ENCODE measurements at regions not wholly inside any gene's neighbourhood (a gene's known extent, or its start where the extent isn't known, plus 50 kb on each side); places are given as distances from the start of the nearest gene placed in this dataset.
"Not testable (repeated sequence)": the region's sequence is repeated elsewhere in the genome, so short reads cannot be mapped to it uniquely, and the experiment has no call there.

DNA sequence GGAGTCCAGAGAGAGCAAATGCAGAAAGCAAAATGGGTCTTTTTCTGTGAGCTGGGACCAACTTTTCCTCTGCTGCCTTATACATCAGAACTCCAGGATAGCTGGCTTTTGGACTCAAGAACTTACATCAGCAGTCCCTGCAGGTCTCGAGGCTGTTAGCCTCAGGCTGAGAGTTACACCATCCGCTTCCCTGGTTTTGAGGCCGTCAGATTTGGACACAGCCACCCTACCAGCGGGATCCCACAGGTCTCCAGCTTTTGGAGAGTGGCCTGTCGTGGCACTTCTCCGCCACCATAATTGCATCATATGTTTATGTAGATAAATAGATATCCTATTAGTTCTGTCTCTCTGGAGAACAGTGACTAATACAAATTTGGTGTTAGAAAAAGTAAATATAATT is 64.2 kb downstream of the TRIL start (continued):
- TF ChIP-seq, protein P1, sequence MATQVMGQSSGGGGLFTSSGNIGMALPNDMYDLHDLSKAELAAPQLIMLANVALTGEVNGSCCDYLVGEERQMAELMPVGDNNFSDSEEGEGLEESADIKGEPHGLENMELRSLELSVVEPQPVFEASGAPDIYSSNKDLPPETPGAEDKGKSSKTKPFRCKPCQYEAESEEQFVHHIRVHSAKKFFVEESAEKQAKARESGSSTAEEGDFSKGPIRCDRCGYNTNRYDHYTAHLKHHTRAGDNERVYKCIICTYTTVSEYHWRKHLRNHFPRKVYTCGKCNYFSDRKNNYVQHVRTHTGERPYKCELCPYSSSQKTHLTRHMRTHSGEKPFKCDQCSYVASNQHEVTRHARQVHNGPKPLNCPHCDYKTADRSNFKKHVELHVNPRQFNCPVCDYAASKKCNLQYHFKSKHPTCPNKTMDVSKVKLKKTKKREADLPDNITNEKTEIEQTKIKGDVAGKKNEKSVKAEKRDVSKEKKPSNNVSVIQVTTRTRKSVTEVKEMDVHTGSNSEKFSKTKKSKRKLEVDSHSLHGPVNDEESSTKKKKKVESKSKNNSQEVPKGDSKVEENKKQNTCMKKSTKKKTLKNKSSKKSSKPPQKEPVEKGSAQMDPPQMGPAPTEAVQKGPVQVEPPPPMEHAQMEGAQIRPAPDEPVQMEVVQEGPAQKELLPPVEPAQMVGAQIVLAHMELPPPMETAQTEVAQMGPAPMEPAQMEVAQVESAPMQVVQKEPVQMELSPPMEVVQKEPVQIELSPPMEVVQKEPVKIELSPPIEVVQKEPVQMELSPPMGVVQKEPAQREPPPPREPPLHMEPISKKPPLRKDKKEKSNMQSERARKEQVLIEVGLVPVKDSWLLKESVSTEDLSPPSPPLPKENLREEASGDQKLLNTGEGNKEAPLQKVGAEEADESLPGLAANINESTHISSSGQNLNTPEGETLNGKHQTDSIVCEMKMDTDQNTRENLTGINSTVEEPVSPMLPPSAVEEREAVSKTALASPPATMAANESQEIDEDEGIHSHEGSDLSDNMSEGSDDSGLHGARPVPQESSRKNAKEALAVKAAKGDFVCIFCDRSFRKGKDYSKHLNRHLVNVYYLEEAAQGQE (IDR thresholded peaks at IDR 0.05; ENCODE audit: low read depth, low read length) = no peak
- no peak for TF ChIP-seq SIN3A (IDR thresholded peaks at IDR 0.05; ENCODE audit: borderline replicate concordance, low read depth, low read length)
- TF ChIP-seq MEF2A (IDR thresholded peaks at IDR 0.05; ENCODE audit: borderline replicate concordance, low read depth) = no peak
- no peak for TF ChIP-seq FOXM1 (IDR thresholded peaks at IDR 0.05; ENCODE audit: low read depth)
- TF ChIP-seq FOXJ3 (CRISPR knock-in tag; IDR thresholded peaks at IDR 0.05) = no peak
- TF ChIP-seq RXRA (IDR thresholded peaks at IDR 0.05; ENCODE audit: borderline replicate concordance, low read depth) = no peak
- TF ChIP-seq GATA2 (CRISPR knock-in tag; IDR thresholded peaks at IDR 0.05) = no peak
- TF ChIP-seq, protein P2, sequence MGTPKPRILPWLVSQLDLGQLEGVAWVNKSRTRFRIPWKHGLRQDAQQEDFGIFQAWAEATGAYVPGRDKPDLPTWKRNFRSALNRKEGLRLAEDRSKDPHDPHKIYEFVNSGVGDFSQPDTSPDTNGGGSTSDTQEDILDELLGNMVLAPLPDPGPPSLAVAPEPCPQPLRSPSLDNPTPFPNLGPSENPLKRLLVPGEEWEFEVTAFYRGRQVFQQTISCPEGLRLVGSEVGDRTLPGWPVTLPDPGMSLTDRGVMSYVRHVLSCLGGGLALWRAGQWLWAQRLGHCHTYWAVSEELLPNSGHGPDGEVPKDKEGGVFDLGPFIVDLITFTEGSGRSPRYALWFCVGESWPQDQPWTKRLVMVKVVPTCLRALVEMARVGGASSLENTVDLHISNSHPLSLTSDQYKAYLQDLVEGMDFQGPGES (IDR thresholded peaks at IDR 0.05; ENCODE audit: low read depth, low read length) = no peak
- TF ChIP-seq MXI1 (IDR thresholded peaks at IDR 0.05; ENCODE audit: low read depth, low read length) = no peak

DNA sequence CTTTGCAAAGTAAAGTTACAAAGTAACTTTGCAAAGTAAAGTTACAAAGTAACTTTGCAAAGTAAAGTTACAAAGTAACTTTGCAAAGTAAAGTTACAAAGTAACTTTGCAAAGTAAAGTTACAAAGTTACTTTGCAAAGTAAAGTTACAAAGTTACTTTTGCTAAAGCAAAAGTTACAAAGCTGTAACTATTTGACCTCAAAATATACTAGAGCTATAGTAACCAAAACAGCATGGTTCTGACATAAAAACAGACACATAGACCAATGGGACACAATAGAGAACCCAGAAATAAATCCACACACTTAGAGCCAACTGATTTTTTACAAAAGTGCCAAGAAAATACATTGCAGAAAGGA is 66.3 kb downstream of the TRIL start:
- DNase-seq; H3K9ac ChIP-seq; H3K4me1 ChIP-seq (ENCODE audit: control insufficient read depth in 1 of 2, insufficient read depth in 2 of 2, low read depth in 1 of 2, low read length in 1 of 2); H3F3A ChIP-seq (replicated peaks; ENCODE audit: insufficient read depth); H3K4me2 ChIP-seq; H3K27ac ChIP-seq (ENCODE audit: low read depth in 2 of 2, low read length in 1 of 2); POLR2A ChIA-PET; H3K9me3 ChIP-seq; H3K79me2 ChIP-seq (ENCODE audit: insufficient read depth); H4K20me1 ChIP-seq (ENCODE audit: insufficient read depth); H2AFZ ChIP-seq (ENCODE audit: low read depth); H3K9me2 ChIP-seq; H3K4me3 ChIP-seq (ENCODE audit: low read depth in 2 of 2, low read length in 1 of 2); H3K36me3 ChIP-seq (replicated peaks in 1 of 2; ENCODE audit: control insufficient read depth in 1 of 2, insufficient read depth in 2 of 2, low read length in 1 of 2); H3K27me3 ChIP-seq (ENCODE audit: insufficient read depth): not testable (repeated sequence)
- CTCF ChIA-PET = interaction anchor here (0.7 to 3.1 kb wide), 6 partner anchors 14 to 1447 kb away, joined by 3 to 13 read pairs (median 3); no protein-coding TSS in a partner anchor

DNA sequence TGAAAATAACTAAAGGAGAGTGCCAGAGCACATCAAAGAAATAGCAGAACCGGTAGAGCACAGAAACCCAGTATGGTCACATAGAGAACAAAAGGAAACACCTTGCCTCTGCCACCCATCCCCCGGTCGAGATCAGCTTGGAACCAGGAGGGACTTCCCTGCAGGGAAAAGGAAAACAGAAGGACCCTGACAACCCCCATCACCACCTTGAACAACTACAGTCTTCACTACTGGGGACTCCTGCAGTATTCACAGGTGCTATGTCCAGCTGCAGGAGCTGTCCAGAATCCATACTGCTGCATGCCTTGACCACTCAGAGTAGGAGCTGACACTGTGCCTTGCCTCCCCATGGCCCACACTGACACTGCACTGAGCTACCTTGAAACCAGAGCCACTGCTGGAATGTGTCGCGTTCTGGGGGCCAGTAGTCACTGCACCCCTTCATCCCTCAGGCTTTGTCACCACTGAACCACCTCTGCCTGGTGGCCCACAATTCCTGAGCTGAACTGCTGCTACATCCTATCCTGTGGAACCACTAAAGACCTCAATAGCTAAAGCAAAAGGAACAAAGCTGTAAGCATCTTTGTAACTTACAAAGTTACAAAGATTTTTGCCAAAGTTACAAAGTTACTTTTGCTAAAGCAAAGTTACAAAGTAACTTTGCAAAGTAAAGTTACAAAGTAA is 66.8 kb downstream of the TRIL start:
- TF ChIP-seq FOXJ3 (CRISPR knock-in tag; IDR thresholded peaks at IDR 0.05) = no peak
- Histone ChIP-seq H3K27me3 (ENCODE audit: insufficient read depth) (no peaks in the 10 kb centered on the region), H3K27ac (ENCODE audit: low read depth in 2 of 2, low read length in 1 of 2) (no peak overlapping the region), H3K9ac (no peak overlapping the region), H3K36me3 (replicated peaks in 1 of 2; ENCODE audit: control insufficient read depth in 1 of 2, insufficient read depth in 2 of 2, low read length in 1 of 2) (no peaks in the 10 kb centered on the region), H3K9me2 (no peaks in the 10 kb centered on the region), H4K20me1 (ENCODE audit: insufficient read depth) (no peaks in the 10 kb centered on the region), H3K4me2 (no peak overlapping the region), H2AFZ (ENCODE audit: low read depth) (no peak overlapping the region), H3K9me3 (no peaks in the 10 kb centered on the region), H3F3A (replicated peaks; ENCODE audit: insufficient read depth) (no peaks in the 10 kb centered on the region), H3K4me3 (ENCODE audit: low read depth in 2 of 2, low read length in 1 of 2) (no peak overlapping the region), H3K4me1 (ENCODE audit: control insufficient read depth in 1 of 2, insufficient read depth in 2 of 2, low read depth in 1 of 2, low read length in 1 of 2) (no peaks in the 10 kb centered on the region; a peak in 1 of 4 replicates), H3K79me2 (ENCODE audit: insufficient read depth) (no peaks in the 10 kb centered on the region)
- WGBS (ENCODE audit: low lambda C conversion rate) = 55% methylated on average over 5 of the region's 5 CpGs
- DNase-seq = no peak
- CTCF ChIA-PET = interaction anchor here (0.7 to 3.1 kb wide), 4 partner anchors 13 to 1447 kb away, joined by 3 to 13 read pairs (median 3); no protein-coding TSS in a partner anchor
- POLR2A ChIA-PET = no interaction called here

Measured in SK-N-SH (cell line).